ENCODE measurements at regions not wholly inside any gene's neighbourhood (a gene's known extent, or its start where the extent isn't known, plus 50 kb on each side); places are given as distances from the start of the nearest gene placed in this dataset.

- no peak overlapping the region for H3K4me3 ChIP-seq (ENCODE audit: low read depth, low read length)
- no peak for TF ChIP-seq CTCF (IDR thresholded peaks at IDR 0.05; ENCODE audit: insufficient read depth in 1 of 2, low read depth in 1 of 2, low read length in 1 of 2, severe bottlenecking in 1 of 2, unreplicated experiment in 1 of 2)
- intact Hi-C loops (cut with micrococcal nuclease; ENCODE audit: unreplicated experiment), result no loop called here
- Mint-ChIP-seq H3K9me3 (ENCODE audit: unreplicated experiment) (no peaks in the 10 kb centered on the region), H3K4me1 (ENCODE audit: low read depth, unreplicated experiment) (no peaks in the 10 kb centered on the region), H3K4me3 (ENCODE audit: unreplicated experiment) (no peak overlapping the region), H3K27ac (ENCODE audit: unreplicated experiment) (no peak overlapping the region), H3K27me3 (ENCODE audit: insufficient read depth, unreplicated experiment) (no peaks in the 10 kb centered on the region), H3K36me3 (ENCODE audit: insufficient read depth, unreplicated experiment) (no peaks in the 10 kb centered on the region)
- H3K27me3 ChIP-seq (replicated peaks; ENCODE audit: control insufficient read depth, insufficient read depth, low read length), result no peaks in the 10 kb centered on the region
- H3K4me1 ChIP-seq, result no peaks in the 10 kb centered on the region
- DNase-seq, result no peak
- ChIA-PET CTCF (no interaction called here), POLR2A (no interaction called here)
- BruUV-seq (replicated peaks), result no TSS peak
- no peaks in the 10 kb centered on the region for H3K9me3 ChIP-seq
- no peaks in the 10 kb centered on the region for H3K36me3 ChIP-seq (ENCODE audit: control insufficient read depth, insufficient read depth, low read length)
Measured at GRCh38 chr3:84066915-84067314, 891.9 kb upstream of the CADM2 start.

GRCh38 chr3:84073664-84074063 is 885.1 kb upstream of the CADM2 start:
- no peaks in the 10 kb centered on the region for H3K27me3 ChIP-seq (replicated peaks; ENCODE audit: control insufficient read depth, insufficient read depth, low read length)
- no peaks in the 10 kb centered on the region for H3K36me3 ChIP-seq (ENCODE audit: control insufficient read depth, insufficient read depth, low read length)
- no peak for DNase-seq
- no TSS peak for BruUV-seq (replicated peaks)
- Mint-ChIP-seq H3K27ac (ENCODE audit: unreplicated experiment) (no peak overlapping the region), H3K4me1 (ENCODE audit: low read depth, unreplicated experiment) (no peaks in the 10 kb centered on the region), H3K36me3 (ENCODE audit: insufficient read depth, unreplicated experiment) (no peaks in the 10 kb centered on the region), H3K4me3 (ENCODE audit: unreplicated experiment) (no peak overlapping the region), H3K9me3 (ENCODE audit: unreplicated experiment) (no peaks in the 10 kb centered on the region), H3K27me3 (ENCODE audit: insufficient read depth, unreplicated experiment) (no peaks in the 10 kb centered on the region)
- ChIA-PET CTCF (no interaction called here), POLR2A (no interaction called here)
- H3K4me3 ChIP-seq (ENCODE audit: low read depth, low read length), result no peak overlapping the region
- intact Hi-C loops (cut with micrococcal nuclease; ENCODE audit: unreplicated experiment), result no loop called here
- TF ChIP-seq CTCF (IDR thresholded peaks at IDR 0.05; ENCODE audit: insufficient read depth in 1 of 2, low read depth in 1 of 2, low read length in 1 of 2, severe bottlenecking in 1 of 2, unreplicated experiment in 1 of 2), result no peak
- no peaks in the 10 kb centered on the region for H3K4me1 ChIP-seq
- H3K9me3 ChIP-seq, result no peaks in the 10 kb centered on the region

DNA sequence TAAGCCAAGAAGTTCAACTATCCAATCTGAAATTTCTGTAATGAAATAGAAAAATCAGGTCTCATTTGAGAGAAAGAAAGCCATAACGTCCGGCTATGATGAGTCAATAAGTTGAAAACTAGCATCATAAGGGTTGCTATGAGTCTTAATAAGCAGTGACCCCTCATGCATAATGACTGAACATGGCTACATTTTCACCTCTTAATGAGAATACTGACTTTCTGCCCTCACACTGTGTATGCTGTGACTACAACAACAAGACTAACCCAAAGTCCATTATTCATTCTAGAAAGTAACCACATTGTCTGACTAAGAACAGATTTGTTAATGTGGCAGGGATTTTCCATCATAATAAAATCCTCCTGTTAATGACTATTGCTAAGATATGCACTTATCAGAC is 884.0 kb upstream of the CADM2 start:
- no peaks in the 10 kb centered on the region for H3K27me3 ChIP-seq (replicated peaks; ENCODE audit: control insufficient read depth, insufficient read depth, low read length)
- Mint-ChIP-seq H3K4me1 (ENCODE audit: low read depth, unreplicated experiment) (no peaks in the 10 kb centered on the region), H3K36me3 (ENCODE audit: insufficient read depth, unreplicated experiment) (no peaks in the 10 kb centered on the region), H3K27me3 (ENCODE audit: insufficient read depth, unreplicated experiment) (no peaks in the 10 kb centered on the region), H3K9me3 (ENCODE audit: unreplicated experiment) (no peaks in the 10 kb centered on the region), H3K27ac (ENCODE audit: unreplicated experiment) (no peak overlapping the region), H3K4me3 (ENCODE audit: unreplicated experiment) (no peak overlapping the region)
- no peaks in the 10 kb centered on the region for H3K4me1 ChIP-seq
- DNase-seq, result no peak
- no peaks in the 10 kb centered on the region for H3K36me3 ChIP-seq (ENCODE audit: control insufficient read depth, insufficient read depth, low read length)
- CTCF ChIA-PET, result no interaction called here
- TF ChIP-seq CTCF (IDR thresholded peaks at IDR 0.05; ENCODE audit: insufficient read depth in 1 of 2, low read depth in 1 of 2, low read length in 1 of 2, severe bottlenecking in 1 of 2, unreplicated experiment in 1 of 2), result no peak
- H3K4me3 ChIP-seq (ENCODE audit: low read depth, low read length), result no peak overlapping the region
- no peaks in the 10 kb centered on the region for H3K9me3 ChIP-seq
- no TSS peak for BruUV-seq (replicated peaks)
- intact Hi-C loops (cut with micrococcal nuclease; ENCODE audit: unreplicated experiment), result no loop called here
- POLR2A ChIA-PET, result no interaction called here
